NB4 (cell line): ENCODE measurements at regions not wholly inside any gene's neighbourhood (a gene's known extent, or its start where the extent isn't known, plus 50 kb on each side); places are given as distances from the start of the nearest gene placed in this dataset.

Experiments
- CTCF ChIP-seq: IDR thresholded peaks from one replicate; pipeline ENCODE4 v1.5.1; 2012; ENCODE audit warnings: low read depth, low read length
- MAX ChIP-seq: IDR thresholded peaks from 2 replicates; pipeline ENCODE4 v1.6.1; 2011; ENCODE audit warnings: low read depth, low read length

- TF ChIP-seq CTCF (no peak), MAX (no peak)
Measured at GRCh38 chr5:67725604-67726003, 490.0 kb upstream of the PIK3R1 start.
